HG03175 (cell line): ENCODE measurements at regions not wholly inside any gene's neighbourhood (a gene's known extent, or its start where the extent isn't known, plus 50 kb on each side); places are given as distances from the start of the nearest gene placed in this dataset.
A peak's percentile ranks its signal among the peaks of the same experiment; 100 is the strongest.

ENCODE experiments used
- ATAC-seq: cut with Tn5 transposase; IDR thresholded peaks from one replicate; pipeline ENCODE4 v1.9.1; 2021; ENCODE audit warnings: mild to moderate bottlenecking, moderate library complexity; ENCODE audit not compliant: unreplicated experiment

DNA sequence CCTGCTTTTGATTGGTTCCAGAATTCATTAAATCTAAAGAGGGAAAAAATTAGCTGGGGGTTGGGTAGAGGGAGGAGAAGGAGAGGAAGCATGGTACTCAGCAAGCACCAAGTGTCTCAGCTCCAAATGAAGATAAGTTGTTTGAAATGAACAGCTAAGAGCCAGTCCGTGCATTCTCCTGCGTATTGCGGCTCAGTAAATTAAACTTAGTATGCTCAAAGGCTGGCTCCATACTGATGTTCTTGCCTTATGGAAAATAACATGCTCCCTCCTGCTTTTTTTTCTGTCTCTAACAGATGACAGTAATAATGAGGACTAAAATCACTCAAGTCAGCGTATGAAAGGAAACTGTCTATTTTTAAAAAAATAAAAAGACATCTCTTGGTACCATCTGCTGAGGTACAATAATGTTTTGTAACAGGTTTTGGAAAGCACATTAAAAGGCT lies 161.0 kb downstream of the SPATA31D1 start:
- ATAC-seq, result no peak

DNA sequence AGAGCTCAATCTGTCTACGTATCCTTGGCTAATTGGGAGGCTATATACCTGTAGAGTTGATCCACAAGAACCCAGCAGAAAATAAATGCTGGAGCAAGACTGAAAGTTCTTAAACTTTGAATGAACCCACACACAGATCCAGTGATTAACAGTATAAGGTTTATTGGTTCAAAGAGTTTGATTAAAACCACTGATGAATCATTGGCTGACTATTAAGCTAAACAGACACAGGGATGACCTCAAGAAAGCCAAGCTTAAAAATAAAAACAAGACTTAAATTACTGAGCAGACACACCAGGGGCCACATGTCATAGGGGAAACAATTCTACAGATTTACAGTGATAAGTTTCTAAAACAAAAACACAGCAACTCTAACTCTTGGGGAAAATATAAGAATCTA lies 163.6 kb downstream of the SPATA31D1 start:
- no peak for ATAC-seq

DNA sequence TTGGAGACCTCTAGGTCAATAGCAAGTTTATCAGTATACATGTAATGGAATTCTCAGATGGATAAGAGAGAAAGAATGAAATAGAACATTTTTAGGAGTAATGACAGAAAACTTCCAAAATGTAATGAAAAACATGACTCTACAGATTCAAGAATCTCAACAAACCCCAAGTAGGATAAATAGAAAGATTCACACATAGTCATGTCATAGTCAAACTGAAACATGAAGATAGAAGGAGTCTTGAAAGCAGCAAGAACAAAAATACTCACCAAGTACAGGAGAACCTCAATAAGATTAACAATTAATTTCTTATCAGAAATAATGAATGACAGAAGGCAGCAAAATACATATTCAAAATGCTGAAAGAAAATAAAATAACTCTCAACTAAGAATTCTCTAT lies 164.5 kb downstream of the SPATA31D1 start:
- peak; percentile 59 for ATAC-seq

DNA sequence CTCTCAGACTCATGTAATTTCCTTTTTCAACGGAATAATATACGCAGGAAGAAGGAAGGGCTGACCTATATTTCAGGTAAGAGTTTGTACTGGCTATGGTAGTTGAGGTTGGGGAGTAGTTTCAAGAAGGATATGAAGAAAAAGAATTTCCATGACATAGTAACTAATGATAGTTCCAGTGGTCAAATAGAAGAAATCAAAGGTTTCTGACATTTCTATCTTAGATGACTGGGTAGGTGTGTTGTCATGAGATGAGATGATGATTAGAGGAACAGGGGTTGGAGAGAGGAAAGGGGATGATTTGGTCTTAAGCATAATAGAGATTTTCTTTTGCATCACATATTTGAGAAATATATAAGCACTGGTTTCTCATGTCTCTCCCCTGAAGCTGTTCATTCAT lies 166.0 kb downstream of the SPATA31D1 start:
- ATAC-seq, result no peak

DNA sequence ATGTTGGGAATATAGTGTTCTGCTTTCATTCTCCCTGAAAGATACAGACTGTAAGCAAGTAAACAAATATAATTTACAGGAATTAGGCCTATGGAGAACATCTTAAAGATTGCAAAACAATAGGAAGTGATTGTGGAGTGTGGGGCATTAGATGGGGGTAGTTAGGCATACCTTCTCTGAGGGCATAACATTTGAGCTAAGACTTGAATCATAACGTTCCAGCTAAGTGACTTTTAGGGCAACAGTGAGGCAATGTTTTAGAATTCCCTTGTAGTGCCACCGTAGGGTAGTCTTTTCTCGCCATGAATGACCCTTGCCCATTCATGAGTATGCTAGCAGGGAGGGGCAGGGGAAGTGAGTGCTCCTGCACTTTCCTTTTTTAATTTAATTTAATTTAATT lies 173.3 kb downstream of the SPATA31D1 start:
- no peak for ATAC-seq

DNA sequence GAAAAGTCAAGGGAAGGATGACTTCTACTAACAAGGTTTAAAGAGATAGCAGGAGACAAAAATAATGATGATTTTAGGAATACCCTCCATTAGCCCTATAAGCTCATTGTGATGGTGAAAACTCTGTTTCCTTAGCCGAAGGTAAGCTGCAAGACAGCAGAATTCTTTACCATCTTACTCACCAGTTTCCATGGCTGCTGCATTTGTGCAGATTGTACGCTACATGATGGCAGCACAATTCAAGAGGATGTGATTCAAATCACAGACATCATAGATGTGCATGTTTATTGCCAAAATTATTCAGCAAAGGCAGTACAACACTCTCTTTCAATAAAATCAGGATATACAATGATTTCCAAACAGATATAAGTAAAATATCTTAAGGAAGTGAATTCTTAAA lies 175.6 kb downstream of the SPATA31D1 start:
- ATAC-seq, result no peak

DNA sequence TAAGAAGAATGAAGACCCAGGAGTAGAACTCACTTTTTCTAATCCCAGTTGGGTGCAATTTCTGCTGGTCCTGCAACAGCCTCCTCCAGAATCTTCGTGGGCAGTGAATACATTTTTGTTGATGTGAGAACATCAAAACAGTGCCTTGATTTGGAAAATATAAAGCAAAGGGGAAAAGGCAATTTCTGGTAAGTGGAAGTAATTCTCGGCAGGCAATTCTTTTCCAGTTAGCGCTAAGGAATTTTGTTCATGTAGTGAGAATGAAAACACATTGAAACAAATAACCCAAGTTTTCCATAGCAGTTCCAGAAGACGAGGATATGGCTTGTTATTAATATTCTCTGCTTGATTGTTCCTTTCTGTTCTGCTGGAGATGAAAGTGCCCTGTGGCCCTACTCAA lies 178.7 kb downstream of the SPATA31D1 start:
- no peak for ATAC-seq

DNA sequence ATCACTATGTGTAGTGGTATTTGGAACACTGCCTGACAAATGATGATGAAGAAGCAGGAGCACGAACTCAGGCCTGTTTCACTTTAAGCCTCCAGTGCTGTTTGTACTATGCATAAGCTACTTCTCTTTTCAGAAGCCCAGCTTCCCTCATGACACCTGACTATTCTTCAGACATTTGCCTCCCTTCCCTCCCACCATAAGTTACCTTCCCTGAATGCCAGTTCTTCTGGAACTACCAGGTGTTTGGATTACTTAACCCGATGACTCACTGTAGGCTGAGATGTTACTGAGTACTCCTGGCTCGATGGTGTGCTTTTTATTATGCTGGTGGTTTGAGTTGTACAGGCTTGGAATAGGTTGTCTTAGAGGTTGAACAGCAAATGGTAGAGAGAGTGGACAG lies 180.0 kb downstream of the SPATA31D1 start:
- no peak for ATAC-seq

DNA sequence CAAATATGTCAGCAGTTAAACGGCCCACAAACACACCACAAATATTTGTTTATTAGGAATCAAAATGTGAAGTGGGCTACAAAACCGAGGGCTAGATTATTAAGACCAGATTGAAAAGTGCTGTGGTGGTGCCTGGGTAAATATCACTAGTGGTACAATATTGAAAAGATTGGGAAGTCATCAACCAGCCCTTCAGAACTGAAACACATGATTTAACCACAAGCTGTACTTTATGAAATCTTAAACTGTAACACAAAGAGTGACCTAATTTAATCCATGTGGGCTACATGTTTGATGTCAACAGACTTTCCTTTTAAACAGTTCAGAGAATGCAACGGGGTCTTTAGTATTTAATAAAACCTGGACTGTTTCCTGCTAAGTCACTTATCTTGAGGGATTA lies 182.3 kb downstream of the SPATA31D1 start:
- no peak for ATAC-seq

DNA sequence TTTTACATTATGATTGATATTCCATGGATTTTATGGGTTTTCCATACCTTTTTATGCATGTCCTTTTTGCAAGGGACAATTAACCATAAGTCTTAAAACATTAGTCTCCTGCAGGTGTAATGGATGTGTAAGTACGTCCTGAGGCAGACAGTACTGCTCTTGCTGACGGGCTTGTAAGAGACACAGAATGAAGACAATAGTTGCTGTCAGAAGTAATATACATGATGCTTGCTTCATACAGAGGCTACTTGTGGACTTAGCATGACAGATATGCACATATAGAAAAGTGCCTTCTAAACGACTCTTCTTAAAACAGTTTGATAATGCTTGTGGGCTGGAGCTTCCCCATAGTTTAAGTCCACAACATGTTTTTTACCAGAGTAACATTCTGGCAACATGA lies 182.7 kb downstream of the SPATA31D1 start:
- ATAC-seq, result no peak

DNA sequence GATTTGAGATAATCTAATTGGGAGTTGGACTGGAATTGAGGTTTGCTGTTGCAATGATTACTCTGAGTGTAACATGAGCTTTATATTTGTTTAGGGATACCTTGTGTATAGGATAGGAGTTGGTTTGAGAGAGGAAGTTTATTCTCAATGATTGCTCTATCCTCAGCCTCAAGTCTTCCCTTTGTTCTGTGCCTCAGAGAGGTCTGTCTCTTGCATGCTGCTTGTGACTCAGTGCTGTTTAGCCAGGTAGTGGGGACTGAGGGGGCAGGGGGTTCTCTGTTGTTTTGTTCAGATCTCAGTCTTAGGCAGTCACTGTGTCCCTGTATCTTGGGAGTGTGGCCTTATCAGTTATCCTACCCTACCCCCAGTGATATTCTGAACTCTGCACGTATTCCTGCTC lies 192.1 kb downstream of the SPATA31D1 start:
- no peak for ATAC-seq

DNA sequence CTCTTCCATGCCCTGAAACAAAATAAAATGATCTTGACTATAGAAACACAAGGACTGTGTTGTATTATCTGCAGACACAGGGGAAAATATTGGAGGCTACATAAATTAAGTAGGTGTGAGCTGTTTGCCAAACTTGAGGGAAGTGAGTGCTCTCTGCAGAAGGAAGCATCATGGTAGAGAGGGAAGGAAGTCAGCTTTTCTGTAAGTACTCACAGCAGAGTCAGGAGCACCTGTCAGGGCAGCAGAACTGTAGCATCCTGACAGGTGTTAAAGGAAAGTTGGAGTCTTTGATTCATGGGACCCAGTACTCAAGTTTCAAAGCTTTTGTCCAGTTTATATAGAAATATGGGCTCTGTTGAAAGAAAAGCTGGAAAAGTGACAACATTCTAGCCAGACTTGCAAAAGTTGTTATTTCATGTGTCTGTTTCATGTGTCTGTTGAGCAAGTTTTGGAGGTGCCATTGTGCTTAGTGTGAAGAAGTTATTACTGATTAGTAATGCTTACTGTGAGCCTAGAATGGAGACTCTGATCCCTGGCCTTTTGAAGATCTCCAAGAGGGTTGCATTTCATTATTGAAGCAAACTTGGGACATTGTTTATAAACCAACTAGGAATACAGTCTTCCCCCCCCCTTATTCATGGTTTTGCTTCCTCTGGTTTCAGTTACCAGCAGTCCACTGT lies 194.7 kb downstream of the SPATA31D1 start:
- ATAC-seq, result no peak

DNA sequence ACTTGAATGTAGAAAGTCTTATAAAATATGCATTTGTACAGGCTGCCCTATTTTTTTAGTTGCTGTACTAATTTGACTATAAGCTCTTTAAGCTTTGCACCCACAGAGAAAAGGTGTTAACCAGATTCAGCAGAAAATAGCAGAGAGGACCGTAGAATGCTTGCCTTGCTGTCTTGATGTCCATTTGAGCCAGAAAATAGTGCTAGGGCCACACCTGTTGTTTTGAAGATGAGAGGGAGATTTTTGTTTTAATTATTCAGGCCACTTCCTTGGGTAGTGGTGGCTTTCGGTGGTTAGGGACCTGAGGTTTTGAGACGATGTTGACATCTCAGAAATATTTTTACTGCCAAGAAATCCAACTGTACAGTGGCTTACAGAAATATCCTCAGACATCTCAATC lies 196.0 kb downstream of the SPATA31D1 start:
- peak; percentile 80 for ATAC-seq

DNA sequence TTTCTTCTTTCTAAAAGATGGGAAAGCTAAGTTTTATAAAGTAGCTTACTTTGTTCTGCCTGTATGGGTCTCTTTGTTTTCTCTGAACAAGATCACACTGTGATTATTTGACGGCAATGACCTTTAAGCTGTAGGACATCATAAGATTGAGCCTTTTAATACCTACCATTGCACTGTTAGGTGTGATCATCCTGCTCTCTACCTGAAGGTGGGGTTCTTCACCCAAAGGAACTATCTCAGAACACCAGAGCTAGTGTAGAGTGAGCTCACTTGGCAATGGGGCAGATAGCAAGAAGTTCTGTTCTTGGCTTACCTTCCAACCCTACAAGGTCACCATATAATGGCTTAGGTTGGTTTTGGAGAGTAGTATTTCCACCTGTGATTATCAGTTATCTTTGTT lies 200.2 kb downstream of the SPATA31D1 start:
- ATAC-seq, result no peak

DNA sequence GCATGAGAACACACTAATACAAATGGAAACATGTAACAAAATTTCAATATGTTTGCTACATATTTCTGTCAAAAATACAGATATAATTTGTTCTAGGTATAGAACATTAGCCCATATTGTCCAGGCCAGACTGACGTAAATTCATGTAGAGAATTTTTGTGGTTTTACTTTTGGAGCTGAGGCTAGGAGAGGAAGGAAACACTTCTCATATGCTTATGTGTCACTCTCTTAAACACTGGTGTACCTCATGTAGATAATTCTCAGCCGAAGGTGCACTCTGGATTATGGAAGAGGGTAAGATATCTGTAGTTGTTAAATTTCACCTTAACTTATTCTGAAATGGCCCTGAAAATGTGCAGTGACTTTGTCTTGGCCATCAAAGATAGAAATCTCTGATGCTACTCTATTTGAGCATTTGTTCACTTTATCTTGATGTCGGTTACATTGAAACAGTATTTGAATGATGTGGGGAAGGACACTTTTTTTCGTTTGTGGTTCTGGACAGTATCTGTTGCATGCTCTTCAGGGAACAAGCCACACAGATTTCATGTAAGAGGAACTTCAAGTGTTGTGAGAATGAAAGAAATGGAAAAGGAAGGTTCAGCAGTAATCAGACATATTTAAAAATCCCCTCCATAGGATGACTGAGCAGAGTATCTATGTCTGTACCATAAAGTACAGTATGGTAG lies 202.7 kb downstream of the SPATA31D1 start:
- no peak for ATAC-seq

DNA sequence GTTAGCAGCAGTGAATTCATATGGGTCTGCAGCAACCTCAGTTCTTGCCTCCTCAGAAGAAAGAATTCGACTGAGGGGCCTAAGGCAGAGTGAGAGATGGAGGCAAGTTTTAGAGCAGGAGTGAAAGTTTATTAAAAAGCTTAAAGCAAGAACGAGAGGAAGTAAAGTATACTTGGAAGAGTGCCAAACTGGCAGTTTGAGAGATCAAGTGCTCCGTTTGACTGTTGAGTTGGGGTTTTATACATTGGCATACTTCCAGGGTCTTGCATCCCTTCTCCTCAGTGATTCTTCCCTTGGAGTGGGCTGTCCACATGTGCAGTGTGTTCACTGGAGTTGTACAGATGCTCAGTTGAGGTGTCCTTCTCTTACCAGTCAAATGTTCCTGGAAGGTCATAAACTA lies 203.6 kb downstream of the SPATA31D1 start:
- ATAC-seq, result no peak

DNA sequence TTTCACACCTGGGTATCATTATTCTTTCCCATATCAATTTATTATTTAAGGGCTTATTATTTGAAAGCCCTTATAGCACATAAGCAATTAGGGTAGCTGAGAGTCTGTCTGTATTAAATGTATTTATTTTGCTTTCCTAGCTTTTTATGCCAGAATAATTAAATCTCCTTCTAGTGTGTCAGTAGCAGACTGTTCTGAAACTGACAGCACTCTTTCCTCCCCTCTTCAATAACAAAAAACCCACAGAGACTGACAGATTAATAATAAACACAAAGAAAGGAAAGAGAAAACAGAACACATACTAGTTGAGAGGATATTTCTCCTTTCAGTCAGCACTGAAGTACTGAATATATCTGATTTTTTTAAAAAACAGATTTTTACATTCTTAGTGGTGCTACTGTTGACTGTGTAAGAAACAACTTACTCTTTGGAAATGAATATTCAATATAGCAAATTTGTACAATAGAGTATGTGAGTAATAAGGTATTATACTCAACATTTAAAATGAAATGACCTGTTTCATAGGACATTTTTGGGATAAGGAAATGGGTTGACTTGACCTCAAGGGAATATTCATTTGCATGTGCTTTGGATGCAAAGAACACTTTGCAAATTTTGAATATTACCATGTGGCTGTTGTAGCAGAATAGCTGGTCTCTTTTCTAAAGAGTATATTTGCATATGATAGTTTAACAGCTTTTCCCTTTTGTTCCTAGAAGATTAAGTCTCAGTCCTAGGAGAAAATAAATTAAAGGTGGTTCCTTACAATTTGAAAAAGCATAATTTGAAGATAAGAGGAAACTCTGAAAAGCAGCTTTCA lies 208.3 kb downstream of the SPATA31D1 start:
- ATAC-seq, result no peak

DNA sequence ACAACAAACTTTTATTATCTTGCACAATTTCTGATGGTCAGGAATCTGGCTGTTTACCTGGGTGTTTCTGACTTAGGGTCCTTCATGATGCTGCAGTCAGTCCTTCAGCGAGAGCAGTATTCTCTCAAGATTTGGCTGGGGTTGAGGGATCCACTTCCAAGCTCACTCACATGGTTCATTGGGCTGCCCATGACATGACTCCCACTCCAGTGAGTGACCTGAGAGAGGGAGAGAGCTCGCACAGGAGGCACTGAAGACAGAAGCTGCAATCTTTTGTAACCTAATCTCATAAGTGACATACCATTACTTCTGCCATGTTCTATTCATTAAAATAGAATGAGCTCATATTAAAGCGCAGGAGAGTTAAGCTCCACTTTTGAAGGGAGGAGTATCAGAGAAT lies 212.6 kb downstream of the SPATA31D1 start:
- ATAC-seq, result no peak

DNA sequence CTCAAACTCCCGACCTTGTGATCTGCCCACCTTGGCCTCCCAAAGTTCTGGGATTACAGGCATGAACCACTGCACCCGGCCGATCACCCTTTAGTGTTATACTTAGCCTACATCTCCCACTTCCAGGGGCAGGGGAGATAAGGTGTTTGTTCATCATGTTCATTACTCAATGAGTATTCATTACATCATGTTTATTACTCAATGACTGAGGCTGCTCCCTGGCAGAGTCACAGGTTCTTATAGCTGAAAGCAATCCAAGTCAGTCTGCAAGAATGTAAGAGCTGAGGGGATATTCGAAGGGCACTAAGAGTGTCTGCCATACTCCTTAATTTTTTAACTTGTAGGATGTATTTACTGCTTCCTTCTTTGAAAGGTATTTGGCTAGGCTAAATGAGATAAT lies 214.2 kb downstream of the SPATA31D1 start:
- no peak for ATAC-seq

DNA sequence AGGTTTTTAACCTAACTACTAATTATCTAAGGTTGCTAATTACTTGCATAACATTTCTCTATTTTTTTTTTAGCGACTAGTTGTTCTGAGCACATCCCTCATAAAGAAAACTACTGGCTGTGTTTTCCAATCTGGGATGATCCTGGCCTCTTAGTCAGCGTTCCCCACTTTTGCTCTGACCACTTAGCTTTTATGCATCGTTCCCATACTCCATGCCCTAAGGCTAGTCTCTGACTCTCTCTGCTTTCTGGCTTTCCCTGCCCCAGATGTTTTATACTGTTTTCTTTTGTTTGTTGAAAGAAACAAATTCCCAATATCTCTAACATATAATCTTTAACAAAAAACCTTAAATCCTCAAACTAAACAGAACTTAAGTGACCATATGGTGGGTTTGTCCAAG lies 217.9 kb downstream of the SPATA31D1 start:
- ATAC-seq, result no peak

DNA sequence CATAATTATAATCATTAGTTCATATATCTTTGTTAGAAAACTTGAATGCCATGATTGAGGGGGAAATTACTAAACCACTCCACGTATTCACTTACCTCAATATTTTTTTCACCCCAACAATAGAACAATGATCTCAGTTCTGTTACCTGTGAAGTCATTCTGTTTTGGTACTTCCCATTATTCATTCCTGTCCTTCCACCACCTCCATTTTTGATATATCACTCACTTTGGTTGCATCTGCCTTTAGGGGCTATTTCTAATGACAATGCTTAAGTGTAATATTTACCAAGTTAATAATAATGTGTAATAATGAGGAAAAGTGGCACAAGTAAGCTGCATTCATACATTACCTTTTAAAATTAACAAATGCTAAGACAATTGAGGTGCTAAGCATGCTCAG lies 218.4 kb downstream of the SPATA31D1 start:
- ATAC-seq, result no peak
